ENCODE measurements at regions not wholly inside any gene's neighbourhood (a gene's known extent, or its start where the extent isn't known, plus 50 kb on each side); places are given as distances from the start of the nearest gene placed in this dataset.

DNA sequence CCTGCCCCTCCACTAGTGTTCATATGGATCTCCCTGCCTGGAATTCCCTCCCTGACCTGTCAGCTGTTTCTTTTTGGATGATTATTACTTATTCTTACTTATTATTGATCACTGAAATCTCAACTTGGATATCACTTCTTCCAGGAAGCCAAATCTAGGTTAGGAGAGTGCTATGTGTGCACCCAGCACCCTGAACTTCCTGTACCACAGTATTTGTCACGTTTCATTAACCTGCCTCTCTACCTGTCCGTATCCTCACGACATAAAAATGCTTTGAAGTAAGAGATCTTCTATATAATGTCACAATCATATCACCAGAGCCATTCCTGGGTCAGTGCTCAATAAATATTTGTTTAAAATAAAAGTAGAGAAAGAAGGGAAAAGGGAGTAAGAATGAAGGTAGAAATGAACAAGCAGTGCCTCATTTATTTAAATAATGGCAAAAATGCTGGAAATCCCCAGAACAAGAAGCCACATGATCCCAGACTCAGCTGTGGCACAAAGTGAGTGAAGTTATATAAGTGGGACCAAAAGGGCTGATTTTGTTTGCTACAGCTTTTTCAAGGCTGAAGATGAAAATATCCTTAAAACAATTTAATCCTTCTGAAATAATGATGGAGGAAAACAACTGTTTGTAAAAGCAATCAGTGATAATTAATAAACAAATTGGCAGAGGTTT, 88.0 kb upstream of the MANEA start (continued):
- TF ChIP-seq THAP7 (CRISPR knock-in tag; IDR thresholded peaks at IDR 0.05) (no peak), MTA1 (IDR thresholded peaks at IDR 0.05; ENCODE audit: borderline replicate concordance) (no peak)

DNA sequence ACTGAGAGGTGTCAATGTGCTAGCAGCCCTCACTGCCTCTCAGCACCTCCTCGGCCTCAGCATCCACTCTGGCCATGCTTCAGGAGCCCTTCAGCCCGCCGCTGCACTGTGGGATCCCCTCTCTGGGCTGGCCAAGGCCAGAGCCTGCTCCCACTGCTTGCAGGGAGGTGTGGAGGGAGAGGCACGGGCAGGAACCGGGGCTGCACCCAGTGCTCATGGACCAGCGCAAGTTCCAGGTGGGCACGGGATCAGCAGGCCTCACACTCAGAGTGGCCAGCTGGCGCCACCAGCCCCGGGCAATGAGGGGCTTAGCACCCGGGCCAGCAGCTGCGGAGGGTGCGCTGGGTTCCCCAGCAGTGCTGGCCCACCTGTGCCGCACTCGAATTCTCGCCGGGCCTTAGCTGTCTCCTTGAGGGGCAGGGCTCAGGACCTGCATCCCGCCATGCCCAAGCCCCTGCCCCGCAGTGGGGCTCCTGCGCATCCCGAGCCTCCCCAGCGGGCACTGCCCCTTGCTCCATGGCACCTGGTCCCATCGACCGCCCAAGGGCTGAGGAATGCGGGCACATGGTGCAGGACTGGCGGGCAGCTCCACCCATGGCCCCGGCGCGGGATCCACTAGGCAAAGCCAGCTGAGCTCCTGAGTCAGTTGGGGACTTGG, 80.4 kb upstream of the MANEA start:
- Histone ChIP-seq H3K27ac (ENCODE audit: extremely low read depth, low read depth, low read length) (no peak overlapping the region), H4K20me1 (replicated peaks; ENCODE audit: control insufficient read depth, insufficient read depth, low read length) (no peaks in the 10 kb centered on the region), H3K9me3 (replicated peaks; ENCODE audit: control insufficient read depth, insufficient read depth, low read depth, low read length) (no peaks in the 10 kb centered on the region), H3K4me3 (no peak overlapping the region), H3K9ac (ENCODE audit: insufficient read depth in 1 of 2, low read depth in 2 of 2, low read length in 2 of 2) (no peak overlapping the region), H3K4me1 (replicated peaks in 1 of 2; ENCODE audit: control insufficient read depth in 2 of 2, insufficient read depth in 2 of 2, low read length in 2 of 2) (no peaks in the 10 kb centered on the region), H3K27me3 (ENCODE audit: control insufficient read depth in 2 of 2, insufficient read depth in 2 of 2, low read length in 2 of 2) (no peaks in the 10 kb centered on the region), H3K36me3 (ENCODE audit: control insufficient read depth, insufficient read depth, low read length) (no peaks in the 10 kb centered on the region), H3K9me1 (ENCODE audit: control insufficient read depth, insufficient read depth, low read length) (no peaks in the 10 kb centered on the region), H3K4me2 (ENCODE audit: insufficient read depth, low read length) (no peak overlapping the region), H3K79me2 (ENCODE audit: control insufficient read depth, insufficient read depth, low read length) (no peaks in the 10 kb centered on the region), H2AFZ (ENCODE audit: low read depth, low read length) (no peak overlapping the region)
- intact Hi-C loops (cut with micrococcal nuclease): no loop called here
- POLR2A ChIA-PET: no interaction called here
- no TSS peak for BruUV-seq (replicated peaks)
- CTCF ChIA-PET (ENCODE audit: low intra/inter-chr PET ratio): no interaction called here
- ATAC-seq (no peak), FAIRE-seq (no peak), DNase-seq (ENCODE audit: extremely low read depth in 1 of 4, low spot score in 3 of 4) (no peak)
- in situ Hi-C loops (cut with MboI): no loop called here
- WGBS (ENCODE audit: insufficient coverage, low coverage, missing lambda C conversion rate): 44% methylated on average over 27 of the region's 28 CpGs
- no peak for TF ChIP-seq JUNB (CRISPR knock-in tag; conservative IDR thresholded peaks at IDR 0.05)
- no peak for TF ChIP-seq TCF7L2 (IDR thresholded peaks at IDR 0.05; ENCODE audit: low read depth, low read length)
- TF ChIP-seq HINFP (tag; conservative IDR thresholded peaks at IDR 0.05; ENCODE audit: low read depth): no peak
- no peak for TF ChIP-seq ZBTB49 (CRISPR knock-in tag; IDR thresholded peaks at IDR 0.05; ENCODE audit: borderline replicate concordance)
- TF ChIP-seq, protein P1, sequence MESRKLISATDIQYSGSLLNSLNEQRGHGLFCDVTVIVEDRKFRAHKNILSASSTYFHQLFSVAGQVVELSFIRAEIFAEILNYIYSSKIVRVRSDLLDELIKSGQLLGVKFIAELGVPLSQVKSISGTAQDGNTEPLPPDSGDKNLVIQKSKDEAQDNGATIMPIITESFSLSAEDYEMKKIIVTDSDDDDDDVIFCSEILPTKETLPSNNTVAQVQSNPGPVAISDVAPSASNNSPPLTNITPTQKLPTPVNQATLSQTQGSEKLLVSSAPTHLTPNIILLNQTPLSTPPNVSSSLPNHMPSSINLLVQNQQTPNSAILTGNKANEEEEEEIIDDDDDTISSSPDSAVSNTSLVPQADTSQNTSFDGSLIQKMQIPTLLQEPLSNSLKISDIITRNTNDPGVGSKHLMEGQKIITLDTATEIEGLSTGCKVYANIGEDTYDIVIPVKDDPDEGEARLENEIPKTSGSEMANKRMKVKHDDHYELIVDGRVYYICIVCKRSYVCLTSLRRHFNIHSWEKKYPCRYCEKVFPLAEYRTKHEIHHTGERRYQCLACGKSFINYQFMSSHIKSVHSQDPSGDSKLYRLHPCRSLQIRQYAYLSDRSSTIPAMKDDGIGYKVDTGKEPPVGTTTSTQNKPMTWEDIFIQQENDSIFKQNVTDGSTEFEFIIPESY (CRISPR knock-in tag; IDR thresholded peaks at IDR 0.05): no peak
- TF ChIP-seq PATZ1 (CRISPR knock-in tag; IDR thresholded peaks at IDR 0.05; ENCODE audit: borderline replicate concordance): no peak
- TF ChIP-seq PHF21A (IDR thresholded peaks at IDR 0.05; ENCODE audit: borderline replicate concordance, low read depth): no peak
- no peak for TF ChIP-seq BRF1 (IDR thresholded peaks at IDR 0.05; ENCODE audit: borderline replicate concordance, extremely low read depth, insufficient read length)
